Endothelial cell of umbilical vein (primary cell): ENCODE measurements at regions not wholly inside any gene's neighbourhood (a gene's known extent, or its start where the extent isn't known, plus 50 kb on each side); places are given as distances from the start of the nearest gene placed in this dataset.

Experiments used
- BruUV-seq: library from RNA; stranded (reverse); fragments of 400-500 nt; replicated peaks from 2 replicates; lab custom pipeline; 2021; lab: Mats Ljungman, UMichigan
- CTCF ChIA-PET: fragments of 300-600, 350-600 bp; sonication (Branson Sonifier 250); formaldehyde crosslinking; loops from one replicate; lab custom pipeline; 2021; ENCODE audit warnings: antibody characterized with exemption, inconsistent platforms; lab: Charles Lee
- POLR2A ChIA-PET: fragments of 300-600, 350-600 bp; sonication (Branson Sonifier 250); formaldehyde crosslinking; loops from one replicate; lab custom pipeline; 2021; ENCODE audit warnings: antibody characterized with exemption, inconsistent platforms; lab: Charles Lee
- DNase-seq: peaks from one replicate; pipeline ENCODE4 v3.0.0-alpha.2; 2011; ENCODE audit warnings: low read depth, low spot score
- FAIRE-seq: peaks from 2 replicates; lab custom pipeline; 2011; peaks lifted over from hg19 to GRCh38; lab: Jason Lieb, UNC
- H2AFZ ChIP-seq: 2 replicates; pipeline ENCODE4 v1.6.0; 2012; ENCODE audit warnings: low read depth, low read length, control low read depth, inconsistent platforms
- H3K27ac ChIP-seq: 2 replicates; pipeline ENCODE4 v1.5.1; 2011; ENCODE audit warnings: low read depth, mild to moderate bottlenecking, control low read depth, low read length, moderate library complexity; ENCODE audit not compliant: insufficient read depth
- H3K27me3 ChIP-seq, 2 experiments: 2 replicates each; pipeline versions ENCODE4 v1.6.0 to v1.6.1; 2011; ENCODE audit warnings: low read length in 2 of 2, mixed read lengths in 1 of 2; ENCODE audit not compliant: control insufficient read depth in 2 of 2, insufficient read depth in 2 of 2
- H3K36me3 ChIP-seq, 2 experiments: 2 replicates in 1 of 2; 3 replicates in 1 of 2; pipeline ENCODE4 v1.5.1; 2011; ENCODE audit warnings: low read length in 2 of 2, mild to moderate bottlenecking in 1 of 2, moderate library complexity in 1 of 2; ENCODE audit not compliant: control insufficient read depth in 2 of 2, insufficient read depth in 2 of 2; ENCODE audit errors: extremely low read depth in 1 of 2
- H3K4me1 ChIP-seq: 3 replicates; pipeline ENCODE4 v1.5.1; 2011; ENCODE audit warnings: mild to moderate bottlenecking, low read length; ENCODE audit not compliant: control insufficient read depth, insufficient read depth; ENCODE audit errors: extremely low read depth
- H3K4me2 ChIP-seq: 2 replicates; pipeline ENCODE4 v1.6.1; 2011; ENCODE audit warnings: low read length, control low read depth, mixed read lengths; ENCODE audit not compliant: insufficient read depth
- H3K4me3 ChIP-seq, 3 experiments: fragments of 200-600 bp in 1 of 3; sonication (generic), shearing (Covaris generic) in 1 of 3; replicated peaks in 1 of 3; 2 replicates each; pipeline ENCODE4 v1.5.1; 2011 to 2016; ENCODE audit warnings: control low read depth in 3 of 3, low read length in 3 of 3, mild to moderate bottlenecking in 2 of 3, inconsistent platforms in 1 of 3, low read depth in 1 of 3, moderate library complexity in 1 of 3; ENCODE audit not compliant: insufficient read depth in 1 of 3
- H3K79me2 ChIP-seq: 2 replicates; pipeline ENCODE4 v1.6.0; 2012; ENCODE audit warnings: low read length, inconsistent platforms; ENCODE audit not compliant: control insufficient read depth, insufficient read depth
- H3K9ac ChIP-seq: replicated peaks from 2 replicates; pipeline ENCODE3; 2011; ENCODE audit warnings: low read length, control low read depth; ENCODE audit not compliant: insufficient read depth; ENCODE audit errors: extremely low read depth
- H3K9me1 ChIP-seq: replicated peaks from 3 replicates; pipeline ENCODE4 v1.6.0; 2011; ENCODE audit warnings: mild to moderate bottlenecking, low read length; ENCODE audit not compliant: control insufficient read depth, insufficient read depth; ENCODE audit errors: extremely low read depth
- H3K9me3 ChIP-seq: replicated peaks from 2 replicates; pipeline ENCODE4 v1.5.1; 2012; ENCODE audit warnings: low read length, inconsistent platforms; ENCODE audit not compliant: control insufficient read depth, insufficient read depth
- H4K20me1 ChIP-seq: replicated peaks from 2 replicates; pipeline ENCODE3; 2011; ENCODE audit warnings: mild to moderate bottlenecking, low read length; ENCODE audit not compliant: control insufficient read depth, insufficient read depth; ENCODE audit errors: extremely low read depth
- EZH2 ChIP-seq: IDR thresholded peaks from 2 replicates; pipeline ENCODE4 v1.6.1; 2012; ENCODE audit warnings: borderline replicate concordance, low read depth, mild to moderate bottlenecking, moderate library complexity, low read length, inconsistent platforms; ENCODE audit not compliant: severe bottlenecking
- FOS ChIP-seq: IDR thresholded peaks from 2 replicates; pipeline ENCODE4 v1.6.1; 2011; ENCODE audit warnings: mild to moderate bottlenecking, low read length, moderate library complexity, borderline replicate concordance; ENCODE audit not compliant: insufficient read depth
- GATA2 ChIP-seq: IDR thresholded peaks from 2 replicates; pipeline ENCODE4 v1.7.0; 2011; ENCODE audit warnings: low read depth, mild to moderate bottlenecking, moderate library complexity, mixed read lengths, low read length; ENCODE audit not compliant: insufficient read length, insufficient read depth
- JUN ChIP-seq: IDR thresholded peaks from 2 replicates; pipeline ENCODE4 v1.6.1; 2011; ENCODE audit warnings: borderline replicate concordance, low read depth; ENCODE audit not compliant: insufficient read length, insufficient read depth
- MYC ChIP-seq: IDR thresholded peaks from one replicate; pipeline ENCODE4 v1.6.1; 2011; ENCODE audit warnings: mild to moderate bottlenecking, low read depth, low read length
- POLR2A ChIP-seq: IDR thresholded peaks from 2 replicates; pipeline ENCODE4 v1.6.1; 2012; ENCODE audit warnings: low read depth, mild to moderate bottlenecking, control low read depth, low read length
- POLR2AphosphoS5 ChIP-seq: IDR thresholded peaks from 2 replicates; pipeline ENCODE4 v1.6.1; 2012; ENCODE audit warnings: low read depth, mild to moderate bottlenecking, control low read depth, low read length, moderate library complexity; ENCODE audit not compliant: insufficient read depth
- dilution Hi-C: fragments of 300-500 bp; cut with MboI; formaldehyde crosslinking; loops from one replicate; pipeline ENCODE4 v1.15.0; 2019; ENCODE audit warnings: low sequenced_read_pairs; ENCODE audit not compliant: extremely low pct_ligation_motif_present
- intact Hi-C: fragments of 100-400 bp; cut with micrococcal nuclease; formaldehyde crosslinking; loops from one replicate; pipeline ENCODE4 v1.10.0; 2022
- TF ChIP-seq, protein P1 (sequence below), 2 donors: IDR thresholded peaks; 1 replicate in 1 of 2; 2 replicates in 1 of 2; pipeline ENCODE4 v1.5.1; 2011; ENCODE audit warnings: low read length in 2 of 2, mild to moderate bottlenecking in 2 of 2, moderate library complexity in 2 of 2, control low read depth in 1 of 2, inconsistent platforms in 1 of 2, low read depth in 1 of 2; ENCODE audit not compliant: insufficient read depth in 1 of 2; ENCODE audit errors: extremely low read depth in 1 of 2
- TF ChIP-seq, protein P2 (sequence below): IDR thresholded peaks from 2 replicates; pipeline ENCODE4 v1.6.1; 2011; ENCODE audit not compliant: insufficient read depth, insufficient read length

DNA sequence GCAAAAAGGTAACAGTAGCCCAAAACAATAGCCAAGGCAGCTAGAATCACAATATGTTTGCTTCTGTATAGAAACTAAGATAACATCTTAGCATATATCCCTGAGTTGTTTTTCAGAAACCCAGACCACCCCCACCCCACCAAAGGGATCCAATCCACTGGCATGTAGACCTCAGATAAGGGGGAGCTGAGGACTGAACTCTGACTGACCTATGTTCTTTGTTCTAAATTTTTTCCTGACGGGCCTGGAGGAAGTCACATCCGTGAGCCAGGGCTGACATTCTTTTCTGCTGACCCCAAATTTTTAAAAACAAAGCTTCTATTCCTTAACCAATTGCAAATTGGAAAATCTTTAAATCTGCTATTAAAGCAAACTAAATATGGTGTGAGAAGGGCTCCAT lies 493.9 kb upstream of the IGFBP3 start:
- intact Hi-C loops = no loop called here
- Histone ChIP-seq H3K9me3 (no peaks in the 10 kb centered on the region), H3K4me3 (no peak overlapping the region), H3K27ac (peak overlapping the region; percentile 66), H3K79me2 (no peaks in the 10 kb centered on the region), H3K4me2 (peak overlapping the region; percentile 31), H3K4me1 (peaks cover 18% of the 10 kb centered on the region), H2AFZ (peak overlapping the region; percentile 79), H4K20me1 (no peaks in the 10 kb centered on the region), H3K9ac (no peak overlapping the region), H3K9me1 (no peaks in the 10 kb centered on the region), H3K27me3 (no peaks in the 10 kb centered on the region), H3K36me3 (no peaks in the 10 kb centered on the region)
- FAIRE-seq = peak; percentile 60
- TF ChIP-seq EZH2 = no peak
- TF ChIP-seq POLR2A = no peak
- TF ChIP-seq, protein P1, sequence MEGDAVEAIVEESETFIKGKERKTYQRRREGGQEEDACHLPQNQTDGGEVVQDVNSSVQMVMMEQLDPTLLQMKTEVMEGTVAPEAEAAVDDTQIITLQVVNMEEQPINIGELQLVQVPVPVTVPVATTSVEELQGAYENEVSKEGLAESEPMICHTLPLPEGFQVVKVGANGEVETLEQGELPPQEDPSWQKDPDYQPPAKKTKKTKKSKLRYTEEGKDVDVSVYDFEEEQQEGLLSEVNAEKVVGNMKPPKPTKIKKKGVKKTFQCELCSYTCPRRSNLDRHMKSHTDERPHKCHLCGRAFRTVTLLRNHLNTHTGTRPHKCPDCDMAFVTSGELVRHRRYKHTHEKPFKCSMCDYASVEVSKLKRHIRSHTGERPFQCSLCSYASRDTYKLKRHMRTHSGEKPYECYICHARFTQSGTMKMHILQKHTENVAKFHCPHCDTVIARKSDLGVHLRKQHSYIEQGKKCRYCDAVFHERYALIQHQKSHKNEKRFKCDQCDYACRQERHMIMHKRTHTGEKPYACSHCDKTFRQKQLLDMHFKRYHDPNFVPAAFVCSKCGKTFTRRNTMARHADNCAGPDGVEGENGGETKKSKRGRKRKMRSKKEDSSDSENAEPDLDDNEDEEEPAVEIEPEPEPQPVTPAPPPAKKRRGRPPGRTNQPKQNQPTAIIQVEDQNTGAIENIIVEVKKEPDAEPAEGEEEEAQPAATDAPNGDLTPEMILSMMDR (IDR thresholded peaks at IDR 0.05; ENCODE audit: extremely low read depth in 1 of 2, insufficient read depth in 1 of 2, low read depth in 1 of 2, low read length in 2 of 2) = no peak
- TF ChIP-seq JUN = peak; percentile 17
- TF ChIP-seq GATA2 = peak; percentile 36
- TF ChIP-seq FOS = no peak
- ChIA-PET POLR2A (no interaction called here), CTCF (no interaction called here)
- DNase-seq = peak; percentile 89
- BruUV-seq = no TSS peak
- dilution Hi-C loops = no loop called here

DNA sequence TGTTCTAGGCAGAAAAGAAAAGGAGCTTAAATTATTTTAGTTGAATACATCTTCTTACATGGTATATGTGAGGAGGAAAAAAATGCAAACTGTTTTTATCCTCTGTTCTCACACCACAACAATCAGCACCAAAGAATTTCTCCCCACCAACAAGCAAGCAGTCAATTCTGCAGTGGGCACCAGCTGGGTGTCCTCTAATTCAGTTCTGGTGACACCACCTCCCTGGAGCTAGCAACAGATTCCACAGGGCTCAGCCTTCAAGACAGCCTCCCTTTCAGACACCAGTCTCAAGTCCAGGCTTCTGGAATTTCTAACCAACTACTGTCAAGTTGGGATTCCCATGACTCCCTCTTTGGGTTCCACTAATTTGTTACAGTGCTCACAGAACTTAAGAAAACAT lies 490.2 kb upstream of the IGFBP3 start:
- no peak for DNase-seq
- POLR2A ChIA-PET = no interaction called here
- Histone ChIP-seq H3K4me3 (no peak overlapping the region), H3K27me3 (no peaks in the 10 kb centered on the region), H3K27ac (no peak overlapping the region), H3K9ac (no peak overlapping the region), H3K9me3 (no peaks in the 10 kb centered on the region), H3K4me2 (no peak overlapping the region), H2AFZ (no peak overlapping the region), H3K4me1 (peaks cover 18% of the 10 kb centered on the region), H3K79me2 (no peaks in the 10 kb centered on the region), H3K36me3 (no peaks in the 10 kb centered on the region), H3K9me1 (no peaks in the 10 kb centered on the region), H4K20me1 (no peaks in the 10 kb centered on the region)
- CTCF ChIA-PET = no interaction called here
- intact Hi-C loops (no loop called here), dilution Hi-C loops (no loop called here)
- TF ChIP-seq EZH2 = no peak
- no peak for TF ChIP-seq FOS
- no peak for TF ChIP-seq JUN
- no peak for TF ChIP-seq POLR2AphosphoS5
- TF ChIP-seq, protein P2, sequence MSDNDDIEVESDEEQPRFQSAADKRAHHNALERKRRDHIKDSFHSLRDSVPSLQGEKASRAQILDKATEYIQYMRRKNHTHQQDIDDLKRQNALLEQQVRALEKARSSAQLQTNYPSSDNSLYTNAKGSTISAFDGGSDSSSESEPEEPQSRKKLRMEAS = no peak
- TF ChIP-seq, protein P1 (IDR thresholded peaks at IDR 0.05; ENCODE audit: extremely low read depth in 1 of 2, insufficient read depth in 1 of 2, low read depth in 1 of 2, low read length in 2 of 2) = no peak
- TF ChIP-seq GATA2 = no peak
- TF ChIP-seq MYC = no peak
- no peak for TF ChIP-seq POLR2A
- no peak for FAIRE-seq
- no TSS peak for BruUV-seq
